ENCODE measurements at regions not wholly inside any gene's neighbourhood (a gene's known extent, or its start where the extent isn't known, plus 50 kb on each side); places are given as distances from the start of the nearest gene placed in this dataset.
"Not testable (repeated sequence)": the region's sequence is repeated elsewhere in the genome, so short reads cannot be mapped to it uniquely, and the experiment has no call there.

GRCh38 chr15:32536507-32537172, 56.6 kb upstream of the GOLGA8N start:
- H3K9me3 Mint-ChIP-seq (ENCODE audit: insufficient read depth); POLR2A ChIA-PET; H3K4me1 Mint-ChIP-seq (ENCODE audit: low read depth); CTCF ChIA-PET; H3K36me3 Mint-ChIP-seq (ENCODE audit: low read depth); H3K27me3 Mint-ChIP-seq (ENCODE audit: low read depth): not testable (repeated sequence)
- peak overlapping the region; percentile 57 for H3K27ac Mint-ChIP-seq
- peak; percentile 98 for ATAC-seq
- peak overlapping the region; percentile 65 for H3K4me3 Mint-ChIP-seq
- DNase-seq: peak; percentile 58

DNA sequence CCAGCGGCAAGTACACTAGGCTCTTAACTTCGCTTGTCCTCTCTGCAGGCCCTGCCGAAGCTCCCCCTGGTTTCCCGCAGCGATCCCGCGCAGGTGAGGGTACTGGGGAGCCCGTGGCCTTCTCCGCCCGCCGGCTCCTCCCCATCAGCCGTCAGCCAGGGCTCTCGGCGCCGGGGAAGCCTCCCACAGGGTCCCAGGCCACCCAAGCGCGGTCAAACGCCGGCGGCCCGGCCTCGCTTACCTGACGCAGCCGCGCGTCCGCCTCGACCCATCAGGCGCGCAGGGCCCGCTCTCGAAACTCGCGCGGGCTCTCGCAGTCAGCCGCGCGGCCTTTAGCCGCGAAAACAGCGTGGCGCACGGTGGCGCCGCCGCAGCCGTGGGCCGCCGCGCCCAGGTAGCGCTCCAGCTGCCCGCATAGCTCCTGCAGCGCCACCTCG, 57.2 kb upstream of the GOLGA8N start:
- peak; percentile 50 for ATAC-seq
- H3K27ac Mint-ChIP-seq; H3K27me3 Mint-ChIP-seq (ENCODE audit: low read depth); POLR2A ChIA-PET; DNase-seq; H3K4me3 Mint-ChIP-seq; H3K4me1 Mint-ChIP-seq (ENCODE audit: low read depth); H3K36me3 Mint-ChIP-seq (ENCODE audit: low read depth); H3K9me3 Mint-ChIP-seq (ENCODE audit: insufficient read depth); CTCF ChIA-PET: not testable (repeated sequence)

DNA sequence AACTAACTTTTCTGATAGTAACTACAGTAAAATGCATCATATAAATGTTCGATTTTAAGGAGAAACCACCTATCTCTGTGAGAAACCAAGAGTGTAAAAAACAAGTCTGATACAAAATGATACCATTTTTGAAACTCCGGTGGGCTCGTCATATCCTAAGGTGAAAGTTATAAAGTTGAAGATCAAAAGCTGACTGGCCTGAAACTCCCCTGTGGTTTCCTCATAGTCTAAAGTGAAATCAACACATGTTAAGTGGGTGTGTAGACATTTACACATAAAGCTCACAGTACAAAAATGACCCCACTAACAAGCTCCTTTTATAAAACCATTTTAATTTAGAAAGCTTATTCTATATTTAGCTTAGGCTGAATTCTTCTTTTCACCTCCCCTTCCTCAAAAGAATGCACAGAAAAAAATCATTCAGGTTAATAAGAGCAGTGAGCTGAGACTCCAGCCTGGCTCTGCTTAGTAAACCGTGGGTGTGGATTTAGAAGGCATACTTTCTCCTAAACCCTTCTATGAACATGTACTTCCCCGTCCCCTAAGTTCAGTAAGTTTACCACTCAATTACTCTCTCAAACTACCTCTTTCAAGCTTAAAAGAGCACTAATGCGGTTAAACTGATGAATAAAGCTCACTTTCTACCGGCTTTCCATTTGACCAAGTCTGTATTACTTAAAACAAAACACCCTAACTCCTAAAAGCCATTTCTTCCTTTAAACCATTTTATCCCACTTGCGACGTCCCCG, 57.9 kb upstream of the GOLGA8N start:
- H3K4me1 Mint-ChIP-seq (ENCODE audit: low read depth); H3K4me3 Mint-ChIP-seq; H3K27me3 Mint-ChIP-seq (ENCODE audit: low read depth); H3K9me3 Mint-ChIP-seq (ENCODE audit: insufficient read depth); POLR2A ChIA-PET; CTCF ChIA-PET; H3K27ac Mint-ChIP-seq; ATAC-seq; H3K36me3 Mint-ChIP-seq (ENCODE audit: low read depth); DNase-seq: not testable (repeated sequence)

GRCh38 chr15:32522900-32523299, 67.5 kb upstream of the GOLGA8O start:
- H3K27me3 Mint-ChIP-seq (ENCODE audit: low read depth); H3K9me3 Mint-ChIP-seq (ENCODE audit: insufficient read depth); H3K4me1 Mint-ChIP-seq (ENCODE audit: low read depth); H3K27ac Mint-ChIP-seq; DNase-seq; POLR2A ChIA-PET; CTCF ChIA-PET; ATAC-seq; H3K4me3 Mint-ChIP-seq: not testable (repeated sequence)
- peaks cover 15% of the 10 kb centered on the region for H3K36me3 Mint-ChIP-seq (ENCODE audit: low read depth)

DNA sequence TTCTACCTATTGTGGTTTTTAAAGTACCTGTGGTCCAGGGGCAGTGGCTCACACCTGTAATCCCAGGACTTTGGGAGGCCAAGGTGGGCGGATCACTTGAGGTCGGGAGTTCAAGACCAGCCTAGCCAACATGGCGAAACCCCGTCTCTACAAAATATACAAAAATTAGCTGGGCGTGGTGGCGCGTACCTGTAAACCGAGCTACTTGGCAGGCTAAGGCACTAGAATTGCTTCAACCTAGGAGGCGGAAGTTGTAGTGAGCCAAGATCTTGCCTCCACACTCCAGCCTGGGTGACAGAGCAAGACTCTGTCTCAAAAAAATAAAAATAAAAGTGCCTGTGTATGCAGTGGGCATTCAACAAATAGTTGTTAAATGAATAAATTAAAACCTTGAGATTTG, 67.0 kb upstream of the GOLGA8O start:
- CTCF ChIA-PET; H3K4me1 Mint-ChIP-seq (ENCODE audit: low read depth); POLR2A ChIA-PET; DNase-seq; H3K9me3 Mint-ChIP-seq (ENCODE audit: insufficient read depth); H3K4me3 Mint-ChIP-seq; ATAC-seq; H3K27me3 Mint-ChIP-seq (ENCODE audit: low read depth); H3K27ac Mint-ChIP-seq: not testable (repeated sequence)
- peaks cover 17% of the 10 kb centered on the region for H3K36me3 Mint-ChIP-seq (ENCODE audit: low read depth)

DNA sequence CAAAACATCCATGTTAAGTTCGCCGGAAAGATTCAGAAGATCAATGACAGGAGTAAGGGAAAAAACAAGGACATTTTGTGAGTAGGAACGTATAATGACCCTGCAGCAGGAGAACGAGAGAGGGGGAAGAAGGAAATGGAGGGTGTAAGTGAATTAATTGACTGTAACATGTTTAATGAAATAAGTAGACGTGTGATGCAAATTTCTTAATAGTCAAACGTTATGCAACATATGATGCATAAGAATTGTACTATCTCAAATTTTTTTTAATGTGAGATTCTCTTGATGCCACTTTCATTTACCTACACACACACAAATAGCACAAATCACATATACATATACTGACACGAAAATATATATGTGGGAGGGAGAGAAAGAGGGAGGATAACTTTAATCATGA, 63.5 kb upstream of the GOLGA8O start:
- H3K27me3 Mint-ChIP-seq (ENCODE audit: low read depth); H3K4me1 Mint-ChIP-seq (ENCODE audit: low read depth); ATAC-seq; H3K9me3 Mint-ChIP-seq (ENCODE audit: insufficient read depth); DNase-seq; H3K27ac Mint-ChIP-seq; POLR2A ChIA-PET; H3K4me3 Mint-ChIP-seq; CTCF ChIA-PET: not testable (repeated sequence)
- peaks cover 17% of the 10 kb centered on the region for H3K36me3 Mint-ChIP-seq (ENCODE audit: low read depth)

DNA sequence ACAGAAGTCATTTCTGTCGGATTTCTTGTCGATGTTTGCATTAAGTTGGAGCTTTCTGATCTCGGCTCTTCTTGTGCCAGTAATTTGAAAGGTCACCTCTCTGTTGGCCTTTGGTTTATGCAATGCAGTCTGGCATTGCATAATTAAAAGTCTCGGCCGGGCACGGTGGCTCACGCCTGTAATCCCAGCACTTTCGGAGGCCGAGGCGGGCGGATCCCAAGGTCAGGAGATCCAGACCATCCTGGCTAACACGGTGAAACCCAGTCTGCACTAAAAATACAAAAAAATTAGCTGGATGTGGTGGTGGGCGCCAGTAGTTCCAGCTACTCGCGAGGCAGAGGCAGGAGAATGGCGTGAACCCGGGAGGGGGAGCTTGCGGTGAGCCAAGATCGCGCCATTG, 62.6 kb upstream of the GOLGA8O start:
- H3K9me3 Mint-ChIP-seq (ENCODE audit: insufficient read depth); H3K27ac Mint-ChIP-seq; H3K4me3 Mint-ChIP-seq; CTCF ChIA-PET; H3K4me1 Mint-ChIP-seq (ENCODE audit: low read depth); H3K27me3 Mint-ChIP-seq (ENCODE audit: low read depth); POLR2A ChIA-PET; ATAC-seq; DNase-seq: not testable (repeated sequence)
- peaks cover 17% of the 10 kb centered on the region for H3K36me3 Mint-ChIP-seq (ENCODE audit: low read depth)

DNA sequence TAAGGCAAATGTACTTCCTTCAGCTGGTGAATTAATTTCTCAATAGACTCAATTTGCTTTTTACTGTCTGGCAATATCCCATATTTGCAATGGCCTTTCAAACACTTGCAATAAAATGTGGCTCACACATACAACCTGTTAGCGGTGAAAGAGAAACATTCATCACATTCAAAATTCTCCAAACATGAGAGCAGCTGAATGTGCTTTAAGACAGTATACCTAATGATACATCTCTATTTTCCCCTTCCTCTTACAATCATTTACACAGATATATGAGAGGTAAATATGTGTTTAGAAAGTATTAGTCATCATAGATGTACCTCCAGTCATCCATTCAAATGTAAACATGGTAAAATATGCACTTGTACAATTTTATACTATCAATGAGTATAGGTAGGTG, 61.5 kb upstream of the GOLGA8O start:
- H3K9me3 Mint-ChIP-seq (ENCODE audit: insufficient read depth); H3K4me1 Mint-ChIP-seq (ENCODE audit: low read depth); H3K27ac Mint-ChIP-seq; POLR2A ChIA-PET; DNase-seq; CTCF ChIA-PET; ATAC-seq; H3K4me3 Mint-ChIP-seq; H3K27me3 Mint-ChIP-seq (ENCODE audit: low read depth): not testable (repeated sequence)
- peaks cover 15% of the 10 kb centered on the region for H3K36me3 Mint-ChIP-seq (ENCODE audit: low read depth)

- H3K9me3 Mint-ChIP-seq (ENCODE audit: insufficient read depth); POLR2A ChIA-PET; CTCF ChIA-PET; ATAC-seq; H3K36me3 Mint-ChIP-seq (ENCODE audit: low read depth); H3K27ac Mint-ChIP-seq; H3K4me3 Mint-ChIP-seq; H3K27me3 Mint-ChIP-seq (ENCODE audit: low read depth); H3K4me1 Mint-ChIP-seq (ENCODE audit: low read depth); DNase-seq: not testable (repeated sequence)
Measured at GRCh38 chr15:32513378-32513777, 57.9 kb upstream of the GOLGA8O start.

DNA sequence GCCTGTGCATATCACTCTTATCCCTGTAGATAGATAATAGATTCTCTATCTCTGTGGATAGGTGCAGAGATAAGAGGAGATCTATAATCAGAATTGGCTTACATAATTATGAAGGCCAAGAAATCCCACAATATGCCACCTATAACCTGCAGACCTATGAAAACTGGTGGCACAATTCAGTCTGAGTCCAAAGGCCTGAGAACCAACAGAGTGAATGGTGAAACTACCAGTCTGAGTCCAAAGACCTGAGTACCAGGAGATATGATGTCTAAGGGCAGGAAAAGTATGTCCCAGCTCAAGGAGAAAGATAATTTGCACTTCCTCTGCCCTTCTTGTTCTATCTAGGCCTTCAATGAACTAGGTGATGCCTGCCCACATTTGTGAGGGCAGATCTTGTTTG, 54.6 kb upstream of the GOLGA8O start:
- H3K9me3 Mint-ChIP-seq (ENCODE audit: insufficient read depth); CTCF ChIA-PET; H3K27ac Mint-ChIP-seq; ATAC-seq; DNase-seq; POLR2A ChIA-PET; H3K4me3 Mint-ChIP-seq; H3K36me3 Mint-ChIP-seq (ENCODE audit: low read depth); H3K4me1 Mint-ChIP-seq (ENCODE audit: low read depth); H3K27me3 Mint-ChIP-seq (ENCODE audit: low read depth): not testable (repeated sequence)

DNA sequence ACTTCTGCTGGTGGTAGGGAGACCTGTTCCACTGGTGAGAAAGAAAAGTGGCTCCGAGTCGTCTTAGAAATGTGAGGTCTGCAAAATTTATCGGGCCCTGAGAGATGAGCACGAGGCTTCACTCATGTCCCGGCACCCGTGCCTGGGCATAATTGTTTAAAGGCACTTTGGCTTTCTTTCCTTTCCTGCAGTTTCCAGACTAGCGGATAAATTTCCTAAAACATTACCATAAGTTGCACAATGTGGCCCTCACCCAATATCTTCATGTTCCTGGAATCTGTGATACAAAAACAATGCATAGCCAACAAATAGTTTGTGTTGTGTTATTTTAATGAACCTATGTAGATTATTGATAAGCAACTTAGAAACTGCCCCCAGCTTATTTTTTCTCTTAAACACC, 52.6 kb upstream of the GOLGA8O start:
- H3K4me3 Mint-ChIP-seq; H3K9me3 Mint-ChIP-seq (ENCODE audit: insufficient read depth); H3K36me3 Mint-ChIP-seq (ENCODE audit: low read depth); H3K27me3 Mint-ChIP-seq (ENCODE audit: low read depth); DNase-seq; H3K27ac Mint-ChIP-seq; POLR2A ChIA-PET; H3K4me1 Mint-ChIP-seq (ENCODE audit: low read depth); CTCF ChIA-PET; ATAC-seq: not testable (repeated sequence)

DNA sequence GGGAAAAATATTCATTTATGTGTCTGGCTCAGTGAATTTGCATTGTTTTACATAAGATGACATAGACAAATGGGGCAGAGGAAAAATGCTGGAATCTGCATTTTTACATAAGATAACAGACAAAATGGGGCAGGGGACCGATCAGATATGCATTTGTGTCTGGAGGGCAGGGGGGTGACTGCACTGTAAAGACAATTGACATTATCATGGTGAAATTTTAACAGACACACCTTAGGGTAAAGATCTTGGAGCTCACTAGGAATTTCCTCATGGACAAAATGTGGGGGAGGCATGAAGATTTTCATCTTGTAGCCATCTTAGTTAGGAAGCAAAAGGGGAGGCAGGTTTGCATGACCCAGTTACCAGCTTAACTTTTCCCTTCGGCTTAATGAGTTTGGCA, 51.4 kb upstream of the GOLGA8O start:
- H3K4me1 Mint-ChIP-seq (ENCODE audit: low read depth); POLR2A ChIA-PET; H3K4me3 Mint-ChIP-seq; H3K27me3 Mint-ChIP-seq (ENCODE audit: low read depth); DNase-seq; H3K27ac Mint-ChIP-seq; H3K9me3 Mint-ChIP-seq (ENCODE audit: insufficient read depth); CTCF ChIA-PET; ATAC-seq; H3K36me3 Mint-ChIP-seq (ENCODE audit: low read depth): not testable (repeated sequence)

DNA sequence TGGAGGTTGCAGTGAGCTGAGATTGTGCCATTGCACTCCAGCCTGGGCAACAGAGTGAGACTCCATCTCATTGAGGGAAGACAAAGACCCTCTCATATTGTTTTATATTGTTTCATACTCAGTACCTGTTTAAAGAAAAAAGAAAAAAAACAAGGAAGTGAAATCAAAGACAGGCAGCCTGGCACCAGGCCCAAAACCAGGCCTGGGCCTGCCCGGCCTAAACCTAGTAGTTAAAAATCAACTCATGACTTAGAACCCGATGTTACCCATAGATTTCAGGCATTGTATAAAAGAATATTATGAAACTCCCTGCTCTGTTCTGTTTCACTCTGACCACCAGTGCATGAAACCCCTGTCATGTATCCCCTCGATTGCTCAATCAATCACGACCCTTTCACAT, 50.2 kb upstream of the GOLGA8O start:
- not testable (repeated sequence) for ATAC-seq, H3K27ac Mint-ChIP-seq

More for the DNA sequence above, 50.2 kb upstream of the GOLGA8O start:
- DNase-seq; H3K27me3 Mint-ChIP-seq (ENCODE audit: low read depth); POLR2A ChIA-PET; H3K4me3 Mint-ChIP-seq; H3K9me3 Mint-ChIP-seq (ENCODE audit: insufficient read depth); H3K36me3 Mint-ChIP-seq (ENCODE audit: low read depth); CTCF ChIA-PET; H3K4me1 Mint-ChIP-seq (ENCODE audit: low read depth): not testable (repeated sequence)

Data from activated CD8-positive, alpha-beta T cell treated with anti-CD3 and anti-CD28 coated beads, Interleukin-2, amount 10 ng/mL, durations not matched to agents 7 days and 5 days (primary cell).